ENCODE measurements at regions not wholly inside any gene's neighbourhood (a gene's known extent, or its start where the extent isn't known, plus 50 kb on each side); places are given as distances from the start of the nearest gene placed in this dataset.
"Not testable (repeated sequence)": the region's sequence is repeated elsewhere in the genome, so short reads cannot be mapped to it uniquely, and the experiment has no call there.

- DNase-seq (ENCODE audit: low spot score), result no peak
Measured at GRCh38 chr5:120344181-120344580, 119.9 kb upstream of the PRR16 start.

GRCh38 chr5:120345947-120346346 lies 118.2 kb upstream of the PRR16 start:
- DNase-seq (ENCODE audit: low spot score), result no peak

GRCh38 chr5:120351071-120351470 lies 113.0 kb upstream of the PRR16 start:
- not testable (repeated sequence) for DNase-seq (ENCODE audit: low spot score)

- DNase-seq (ENCODE audit: low spot score), result no peak
Measured at GRCh38 chr5:120354126-120354525, 110.0 kb upstream of the PRR16 start.

- no peak for DNase-seq (ENCODE audit: low spot score)
Measured at GRCh38 chr5:120358949-120359348, 105.2 kb upstream of the PRR16 start.

- DNase-seq (ENCODE audit: low spot score), result no peak
Measured at GRCh38 chr5:120361941-120362340, 102.2 kb upstream of the PRR16 start.

GRCh38 chr5:120362426-120362825 lies 101.7 kb upstream of the PRR16 start:
- DNase-seq (ENCODE audit: low spot score), result no peak

GRCh38 chr5:120365656-120366446 lies 98.2 kb upstream of the PRR16 start:
- DNase-seq (ENCODE audit: low spot score), result no peak

- no peak for DNase-seq (ENCODE audit: low spot score)
Measured at GRCh38 chr5:120367896-120368634, 96.0 kb upstream of the PRR16 start.

GRCh38 chr5:120368923-120369715 lies 95.0 kb upstream of the PRR16 start:
- no peak for DNase-seq (ENCODE audit: low spot score)

GRCh38 chr5:120372899-120373298 lies 91.2 kb upstream of the PRR16 start:
- DNase-seq (ENCODE audit: low spot score), result no peak

GRCh38 chr5:120375248-120375647 lies 88.9 kb upstream of the PRR16 start:
- no peak for DNase-seq (ENCODE audit: low spot score)

- DNase-seq (ENCODE audit: low spot score), result no peak
Measured at GRCh38 chr5:120380644-120381043, 83.5 kb upstream of the PRR16 start.

GRCh38 chr5:120382833-120383232 lies 81.3 kb upstream of the PRR16 start:
- no peak for DNase-seq (ENCODE audit: low spot score)

GRCh38 chr5:120386981-120387380 lies 77.1 kb upstream of the PRR16 start:
- DNase-seq (ENCODE audit: low spot score), result no peak

GRCh38 chr5:120388016-120388781 lies 75.9 kb upstream of the PRR16 start:
- DNase-seq (ENCODE audit: low spot score), result no peak

GRCh38 chr5:120394259-120394658 lies 69.8 kb upstream of the PRR16 start:
- no peak for DNase-seq (ENCODE audit: low spot score)

GRCh38 chr5:120396186-120396585 lies 67.9 kb upstream of the PRR16 start:
- DNase-seq (ENCODE audit: low spot score), result no peak

- DNase-seq (ENCODE audit: low spot score), result no peak
Measured at GRCh38 chr5:120400356-120400755, 63.7 kb upstream of the PRR16 start.

GRCh38 chr5:120402606-120403005 lies 61.5 kb upstream of the PRR16 start:
- no peak for DNase-seq (ENCODE audit: low spot score)

GRCh38 chr5:120405286-120405864 lies 58.7 kb upstream of the PRR16 start:
- no peak for DNase-seq (ENCODE audit: low spot score)

- no peak for DNase-seq (ENCODE audit: low spot score)
Measured at GRCh38 chr5:120405923-120406322, 58.2 kb upstream of the PRR16 start.
